ENCODE measurements at regions not wholly inside any gene's neighbourhood (a gene's known extent, or its start where the extent isn't known, plus 50 kb on each side); places are given as distances from the start of the nearest gene placed in this dataset.

GRCh38 chr5:98436667-98437066 is 336.8 kb upstream of the RGMB start:
- Histone ChIP-seq H3K9ac (ENCODE audit: low read depth, low read length) (no peak overlapping the region), H3K9me3 (replicated peaks; ENCODE audit: low read length) (peaks cover 11% of the 10 kb centered on the region), H3K4me2 (ENCODE audit: low read length) (no peak overlapping the region), H3K36me3 (ENCODE audit: insufficient read depth, low read length) (no peaks in the 10 kb centered on the region), H3K4me1 (ENCODE audit: control insufficient read depth, insufficient read depth, low read length) (peaks cover 9% of the 10 kb centered on the region), H3K27me3 (ENCODE audit: control insufficient read depth, insufficient read depth, low read length) (no peaks in the 10 kb centered on the region), H3K4me3 (ENCODE audit: low read length) (no peak overlapping the region)

- Histone ChIP-seq H3K9ac (ENCODE audit: low read depth, low read length) (no peak overlapping the region), H3K9me3 (replicated peaks; ENCODE audit: low read length) (no peaks in the 10 kb centered on the region), H3K4me2 (ENCODE audit: low read length) (no peak overlapping the region)
Observed at GRCh38 chr5:98442448-98442847, 331.0 kb upstream of the RGMB start.

GRCh38 chr5:98443881-98444280 is 329.6 kb upstream of the RGMB start:
- no peaks in the 10 kb centered on the region for H3K27me3 ChIP-seq (ENCODE audit: control insufficient read depth, insufficient read depth, low read length)
- H3K9me3 ChIP-seq (replicated peaks; ENCODE audit: low read length), result no peaks in the 10 kb centered on the region
- no peak overlapping the region for H3K4me3 ChIP-seq (ENCODE audit: low read length)
- no peak overlapping the region for H3K9ac ChIP-seq (ENCODE audit: low read depth, low read length)
- no peaks in the 10 kb centered on the region for H3K36me3 ChIP-seq (ENCODE audit: insufficient read depth, low read length)
- H3K4me1 ChIP-seq (ENCODE audit: control insufficient read depth, insufficient read depth, low read length), result no peaks in the 10 kb centered on the region
- H3K4me2 ChIP-seq (ENCODE audit: low read length), result no peak overlapping the region

More at GRCh38 chr5:98442448-98442847, 331.0 kb upstream of the RGMB start:
- Histone ChIP-seq H3K36me3 (ENCODE audit: insufficient read depth, low read length) (no peaks in the 10 kb centered on the region), H3K27me3 (ENCODE audit: control insufficient read depth, insufficient read depth, low read length) (no peaks in the 10 kb centered on the region), H3K4me1 (ENCODE audit: control insufficient read depth, insufficient read depth, low read length) (no peaks in the 10 kb centered on the region), H3K4me3 (ENCODE audit: low read length) (no peak overlapping the region)

DNA sequence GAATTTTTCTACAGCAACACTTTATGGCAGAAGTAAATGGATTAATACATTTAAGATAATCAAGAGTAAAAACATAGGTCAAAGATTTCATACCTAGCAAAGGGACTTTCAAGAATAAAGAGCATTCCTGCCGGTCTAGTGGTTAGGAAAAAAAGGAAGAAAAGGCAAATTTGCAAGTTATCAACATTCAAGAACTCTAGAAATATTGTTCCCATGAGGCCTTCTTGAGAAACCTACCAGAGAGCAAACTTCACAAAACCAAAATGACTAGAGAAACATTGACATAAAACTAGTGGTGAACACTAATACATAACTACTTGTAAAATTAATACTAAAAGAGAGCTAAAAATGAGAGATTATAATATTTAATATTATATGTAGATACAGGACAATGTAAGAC is 320.2 kb upstream of the RGMB start:
- no peak overlapping the region for H3K4me3 ChIP-seq (ENCODE audit: low read length)
- H3K27me3 ChIP-seq (ENCODE audit: control insufficient read depth, insufficient read depth, low read length), result no peaks in the 10 kb centered on the region
- H3K9ac ChIP-seq (ENCODE audit: low read depth, low read length), result no peak overlapping the region
- peaks cover 32% of the 10 kb centered on the region for H3K4me1 ChIP-seq (ENCODE audit: control insufficient read depth, insufficient read depth, low read length)
- no peaks in the 10 kb centered on the region for H3K36me3 ChIP-seq (ENCODE audit: insufficient read depth, low read length)
- H3K9me3 ChIP-seq (replicated peaks; ENCODE audit: low read length), result no peaks in the 10 kb centered on the region
- no peak overlapping the region for H3K4me2 ChIP-seq (ENCODE audit: low read length)

DNA sequence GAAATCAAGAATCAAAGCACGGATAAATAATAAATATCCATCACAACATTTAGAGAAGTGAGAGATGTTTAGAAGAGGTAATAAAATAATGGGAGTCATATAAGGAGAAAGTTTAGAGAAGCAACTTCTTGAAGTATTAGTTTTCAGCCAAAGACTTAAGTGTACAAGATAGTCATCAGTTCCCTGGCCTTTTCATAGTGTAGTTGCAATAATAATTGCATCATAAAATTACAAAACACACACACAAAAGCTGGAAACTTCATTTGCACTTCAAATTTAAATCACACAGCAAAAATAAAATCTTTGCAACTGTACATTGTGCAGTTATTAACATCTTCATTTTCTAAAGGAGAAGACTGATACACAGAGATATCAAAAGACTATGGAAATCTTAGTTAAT is 319.1 kb upstream of the RGMB start:
- Histone ChIP-seq H3K4me3 (ENCODE audit: low read length) (peak overlapping the region; percentile 36), H3K27me3 (ENCODE audit: control insufficient read depth, insufficient read depth, low read length) (no peaks in the 10 kb centered on the region), H3K9ac (ENCODE audit: low read depth, low read length) (peak overlapping the region; percentile 75), H3K4me1 (ENCODE audit: control insufficient read depth, insufficient read depth, low read length) (peaks cover 34% of the 10 kb centered on the region), H3K4me2 (ENCODE audit: low read length) (peak overlapping the region; percentile 44), H3K9me3 (replicated peaks; ENCODE audit: low read length) (no peaks in the 10 kb centered on the region), H3K36me3 (ENCODE audit: insufficient read depth, low read length) (no peaks in the 10 kb centered on the region)

- no peaks in the 10 kb centered on the region for H3K9me3 ChIP-seq (replicated peaks; ENCODE audit: low read length)
- peak overlapping the region; percentile 51 for H3K4me3 ChIP-seq (ENCODE audit: low read length)
- H3K4me1 ChIP-seq (ENCODE audit: control insufficient read depth, insufficient read depth, low read length), result peaks cover 35% of the 10 kb centered on the region
- H3K4me2 ChIP-seq (ENCODE audit: low read length), result peak overlapping the region; percentile 76
- no peaks in the 10 kb centered on the region for H3K36me3 ChIP-seq (ENCODE audit: insufficient read depth, low read length)
- peak overlapping the region; percentile 75 for H3K9ac ChIP-seq (ENCODE audit: low read depth, low read length)
- no peaks in the 10 kb centered on the region for H3K27me3 ChIP-seq (ENCODE audit: control insufficient read depth, insufficient read depth, low read length)
Observed at GRCh38 chr5:98454904-98455303, 318.6 kb upstream of the RGMB start.

GRCh38 chr5:98455665-98456064 is 317.8 kb upstream of the RGMB start:
- Histone ChIP-seq H3K36me3 (ENCODE audit: insufficient read depth, low read length) (no peaks in the 10 kb centered on the region), H3K4me3 (ENCODE audit: low read length) (peak overlapping the region; percentile 51), H3K9me3 (replicated peaks; ENCODE audit: low read length) (no peaks in the 10 kb centered on the region), H3K4me2 (ENCODE audit: low read length) (peak overlapping the region; percentile 76), H3K27me3 (ENCODE audit: control insufficient read depth, insufficient read depth, low read length) (no peaks in the 10 kb centered on the region), H3K4me1 (ENCODE audit: control insufficient read depth, insufficient read depth, low read length) (peaks cover 41% of the 10 kb centered on the region), H3K9ac (ENCODE audit: low read depth, low read length) (peak overlapping the region; percentile 75)

GRCh38 chr5:98458004-98458403 is 315.5 kb upstream of the RGMB start:
- Histone ChIP-seq H3K36me3 (ENCODE audit: insufficient read depth, low read length) (no peaks in the 10 kb centered on the region), H3K9ac (ENCODE audit: low read depth, low read length) (peak overlapping the region; percentile 20), H3K9me3 (replicated peaks; ENCODE audit: low read length) (no peaks in the 10 kb centered on the region), H3K4me2 (ENCODE audit: low read length) (no peak overlapping the region), H3K27me3 (ENCODE audit: control insufficient read depth, insufficient read depth, low read length) (no peaks in the 10 kb centered on the region), H3K4me3 (ENCODE audit: low read length) (no peak overlapping the region), H3K4me1 (ENCODE audit: control insufficient read depth, insufficient read depth, low read length) (peaks cover 41% of the 10 kb centered on the region)

DNA sequence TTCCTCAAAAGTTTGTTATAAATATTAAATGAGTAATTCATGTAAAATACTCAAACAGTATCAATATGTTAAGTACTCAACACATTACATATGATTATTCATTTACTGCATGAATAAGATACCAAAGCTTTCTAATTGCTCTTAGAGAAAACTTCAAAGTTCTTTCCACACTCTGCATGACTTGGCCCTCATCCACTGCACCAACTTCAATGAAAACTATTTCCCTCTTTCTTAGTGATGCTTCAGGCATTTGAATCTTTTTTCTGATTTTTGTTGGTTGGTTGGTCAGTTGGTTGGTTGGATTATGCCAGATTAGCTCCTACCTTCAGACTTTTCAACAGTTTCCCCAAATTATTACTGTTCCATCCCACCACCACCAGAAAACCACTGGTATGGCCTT is 314.7 kb upstream of the RGMB start:
- Histone ChIP-seq H3K36me3 (ENCODE audit: insufficient read depth, low read length) (no peaks in the 10 kb centered on the region), H3K4me3 (ENCODE audit: low read length) (no peak overlapping the region), H3K27me3 (ENCODE audit: control insufficient read depth, insufficient read depth, low read length) (no peaks in the 10 kb centered on the region), H3K9me3 (replicated peaks; ENCODE audit: low read length) (no peaks in the 10 kb centered on the region), H3K4me1 (ENCODE audit: control insufficient read depth, insufficient read depth, low read length) (peaks cover 41% of the 10 kb centered on the region), H3K4me2 (ENCODE audit: low read length) (no peak overlapping the region), H3K9ac (ENCODE audit: low read depth, low read length) (no peak overlapping the region)

GRCh38 chr5:98460536-98460935 is 312.9 kb upstream of the RGMB start:
- Histone ChIP-seq H3K9ac (ENCODE audit: low read depth, low read length) (no peak overlapping the region), H3K4me3 (ENCODE audit: low read length) (no peak overlapping the region), H3K4me2 (ENCODE audit: low read length) (no peak overlapping the region), H3K9me3 (replicated peaks; ENCODE audit: low read length) (no peaks in the 10 kb centered on the region), H3K36me3 (ENCODE audit: insufficient read depth, low read length) (no peaks in the 10 kb centered on the region), H3K27me3 (ENCODE audit: control insufficient read depth, insufficient read depth, low read length) (no peaks in the 10 kb centered on the region), H3K4me1 (ENCODE audit: control insufficient read depth, insufficient read depth, low read length) (peaks cover 26% of the 10 kb centered on the region)

- no peaks in the 10 kb centered on the region for H3K36me3 ChIP-seq (ENCODE audit: insufficient read depth, low read length)
- H3K27me3 ChIP-seq (ENCODE audit: control insufficient read depth, insufficient read depth, low read length), result no peaks in the 10 kb centered on the region
- H3K9ac ChIP-seq (ENCODE audit: low read depth, low read length), result no peak overlapping the region
- no peaks in the 10 kb centered on the region for H3K9me3 ChIP-seq (replicated peaks; ENCODE audit: low read length)
- no peak overlapping the region for H3K4me3 ChIP-seq (ENCODE audit: low read length)
- peaks cover 18% of the 10 kb centered on the region for H3K4me1 ChIP-seq (ENCODE audit: control insufficient read depth, insufficient read depth, low read length)
- H3K4me2 ChIP-seq (ENCODE audit: low read length), result no peak overlapping the region
Observed at GRCh38 chr5:98461485-98461884, 312.0 kb upstream of the RGMB start.

GRCh38 chr5:98463222-98463621 is 310.2 kb upstream of the RGMB start:
- Histone ChIP-seq H3K9me3 (replicated peaks; ENCODE audit: low read length) (no peaks in the 10 kb centered on the region), H3K4me3 (ENCODE audit: low read length) (no peak overlapping the region), H3K27me3 (ENCODE audit: control insufficient read depth, insufficient read depth, low read length) (no peaks in the 10 kb centered on the region), H3K36me3 (ENCODE audit: insufficient read depth, low read length) (no peaks in the 10 kb centered on the region), H3K4me1 (ENCODE audit: control insufficient read depth, insufficient read depth, low read length) (peaks cover 20% of the 10 kb centered on the region), H3K4me2 (ENCODE audit: low read length) (no peak overlapping the region), H3K9ac (ENCODE audit: low read depth, low read length) (no peak overlapping the region)
